MM.1S (cell line): ENCODE measurements at regions not wholly inside any gene's neighbourhood (a gene's known extent, or its start where the extent isn't known, plus 50 kb on each side); places are given as distances from the start of the nearest gene placed in this dataset.

ENCODE experiments used
- DNase-seq: peaks from one replicate; pipeline ENCODE4 v3.0.0-alpha.2; 2015
- H2AFZ ChIP-seq: fragments of 300-600 bp; sonication (generic); 2 replicates; pipeline ENCODE4 v1.6.0; 2016; ENCODE audit warnings: antibody characterized with exemption, low read length
- H3F3A ChIP-seq: fragments of 300-600 bp; sonication (generic); 2 replicates; pipeline ENCODE4 v1.6.1; 2016; ENCODE audit warnings: mild to moderate bottlenecking, antibody characterized with exemption, low read length, moderate library complexity, mixed read lengths; ENCODE audit not compliant: insufficient read depth
- H3K27ac ChIP-seq: fragments of 300-600 bp; sonication (generic); 2 replicates; pipeline ENCODE4 v1.5.1; 2016; ENCODE audit warnings: mild to moderate bottlenecking, low read length
- H3K27me3 ChIP-seq: fragments of 300-600 bp; sonication (generic); replicated peaks from 2 replicates; pipeline ENCODE4 v1.6.0; 2016; ENCODE audit warnings: low read length; ENCODE audit not compliant: insufficient read depth
- H3K36me3 ChIP-seq: fragments of 300-600 bp; sonication (generic); replicated peaks from 2 replicates; pipeline ENCODE4 v1.6.1; 2016; ENCODE audit warnings: mild to moderate bottlenecking, low read length, mixed read lengths; ENCODE audit not compliant: insufficient read depth
- H3K4me1 ChIP-seq: fragments of 300-600 bp; sonication (generic); 2 replicates; pipeline ENCODE4 v1.6.1; 2016; ENCODE audit warnings: low read length, mixed read lengths
- H3K4me2 ChIP-seq: fragments of 300-600 bp; sonication (generic); 2 replicates; pipeline ENCODE4 v1.6.0; 2016; ENCODE audit warnings: low read depth, low read length
- H3K4me3 ChIP-seq: fragments of 300-600 bp; sonication (generic); 2 replicates; pipeline ENCODE4 v1.5.1; 2016; ENCODE audit warnings: low read length, mixed read lengths
- H3K79me2 ChIP-seq: fragments of 300-600 bp; sonication (generic); 2 replicates; pipeline ENCODE4 v1.6.1; 2016; ENCODE audit warnings: mixed run types, low read length, mixed read lengths
- H3K9ac ChIP-seq: fragments of 300-600 bp; sonication (generic); 2 replicates; pipeline ENCODE4 v1.6.1; 2016; ENCODE audit warnings: low read length, mixed read lengths
- H3K9me2 ChIP-seq: fragments of 300-600 bp; sonication (generic); replicated peaks from 2 replicates; pipeline ENCODE4 v1.6.1; 2016; ENCODE audit warnings: mild to moderate bottlenecking, low read length, mixed read lengths; ENCODE audit not compliant: insufficient read depth
- H3K9me3 ChIP-seq: fragments of 300-600 bp; sonication (generic); replicated peaks from 2 replicates; pipeline ENCODE4 v1.6.1; 2016; ENCODE audit warnings: mild to moderate bottlenecking, low read length, mixed read lengths; ENCODE audit not compliant: insufficient read depth
- H4K20me1 ChIP-seq: fragments of 300-600 bp; sonication (generic); 2 replicates; pipeline ENCODE4 v1.6.1; 2016; ENCODE audit warnings: mild to moderate bottlenecking, low read length, moderate library complexity, mixed read lengths; ENCODE audit not compliant: insufficient read depth
- CTCF ChIP-seq: fragments of 300-600 bp; sonication (generic); IDR thresholded peaks from 2 replicates; pipeline ENCODE4 v1.5.1; 2016; ENCODE audit warnings: antibody characterized with exemption, low read length, mixed read lengths
- EZH2 ChIP-seq: fragments of 300-600 bp; sonication (generic); optimal IDR thresholded peaks from 2 replicates; pipeline ENCODE3; 2017; ENCODE audit warnings: low read depth, mild to moderate bottlenecking, antibody characterized with exemption, low read length, mixed read lengths
- EZH2phosphoT487 ChIP-seq: fragments of 300-600 bp; sonication (generic); IDR thresholded peaks from 2 replicates; pipeline ENCODE4 v1.6.1; 2018; ENCODE audit warnings: antibody characterized with exemption, low read length

DNA sequence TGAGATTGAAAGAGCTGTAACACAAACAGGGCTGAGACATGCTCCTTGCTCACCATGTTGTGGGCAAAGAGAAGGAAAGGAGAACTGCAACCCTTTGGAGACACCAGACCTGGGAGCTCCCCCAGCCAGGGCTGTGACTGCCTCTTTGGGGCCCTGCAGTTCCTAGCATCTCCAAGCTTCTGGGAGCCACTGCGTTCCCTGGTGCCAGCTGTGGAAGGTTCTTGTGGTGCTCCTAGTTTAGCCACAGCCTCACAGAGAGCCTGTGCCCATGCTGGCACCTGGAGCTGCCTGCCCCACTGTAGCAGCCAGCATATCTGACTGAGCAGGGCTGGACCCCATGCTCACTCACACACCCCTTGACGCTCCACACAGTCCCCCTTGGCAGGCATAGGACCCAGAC lies 141.7 kb downstream of the PDHA2 start:
- H2AFZ ChIP-seq, result no peak overlapping the region
- H3K27ac ChIP-seq, result no peak overlapping the region
- H3K79me2 ChIP-seq, result no peaks in the 10 kb centered on the region
- H3K4me1 ChIP-seq, result peaks cover 20% of the 10 kb centered on the region
- H3K9me2 ChIP-seq, result no peaks in the 10 kb centered on the region
- H3F3A ChIP-seq, result peaks cover 12% of the 10 kb centered on the region
- no peak overlapping the region for H3K4me3 ChIP-seq
- no peaks in the 10 kb centered on the region for H3K9me3 ChIP-seq
- no peak overlapping the region for H3K4me2 ChIP-seq
- no peak overlapping the region for H3K9ac ChIP-seq
- no peak for DNase-seq
- no peaks in the 10 kb centered on the region for H4K20me1 ChIP-seq
- no peaks in the 10 kb centered on the region for H3K36me3 ChIP-seq
- H3K27me3 ChIP-seq, result no peaks in the 10 kb centered on the region
- TF ChIP-seq CTCF (no peak), EZH2 (no peak), EZH2phosphoT487 (no peak)

- TF ChIP-seq EZH2, result no peak
- TF ChIP-seq CTCF, result no peak
- TF ChIP-seq EZH2phosphoT487, result no peak
- no peaks in the 10 kb centered on the region for H3K27me3 ChIP-seq
These were observed 142.6 kb downstream of the PDHA2 start for GRCh38 chr4:95982516-95982915.

DNA sequence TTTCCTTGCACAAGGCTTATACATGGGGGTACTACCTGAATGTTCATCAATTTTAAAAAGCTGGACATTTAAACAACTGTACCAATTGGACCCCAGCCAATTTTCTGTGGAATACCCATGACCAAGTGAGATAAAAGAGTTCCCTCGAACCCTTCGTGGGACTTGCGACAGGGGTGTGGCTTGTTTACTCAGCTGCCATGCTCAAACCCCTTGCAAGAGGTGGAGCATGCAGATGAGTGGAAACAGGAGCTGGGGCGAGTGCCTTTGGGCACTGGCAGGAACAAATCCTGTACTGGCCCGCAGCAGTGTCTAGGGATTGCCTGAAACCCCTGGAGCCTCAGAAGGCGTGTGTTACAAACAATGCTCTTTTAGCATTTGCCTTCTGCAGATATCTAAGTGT lies 144.2 kb downstream of the PDHA2 start:
- Histone ChIP-seq H3K9me2 (no peaks in the 10 kb centered on the region), H3K4me2 (no peak overlapping the region), H3K36me3 (no peaks in the 10 kb centered on the region), H3K27me3 (no peaks in the 10 kb centered on the region), H2AFZ (no peak overlapping the region), H3K4me3 (no peak overlapping the region), H3K4me1 (peaks cover 20% of the 10 kb centered on the region), H4K20me1 (no peaks in the 10 kb centered on the region), H3K9ac (no peak overlapping the region), H3K79me2 (no peaks in the 10 kb centered on the region), H3K27ac (no peak overlapping the region), H3F3A (peaks cover 12% of the 10 kb centered on the region), H3K9me3 (no peaks in the 10 kb centered on the region)
- TF ChIP-seq EZH2, result no peak
- no peak for TF ChIP-seq CTCF
- no peak for TF ChIP-seq EZH2phosphoT487
- no peak for DNase-seq

More at GRCh38 chr4:95982516-95982915, 142.6 kb downstream of the PDHA2 start:
- no peak overlapping the region for H3K9ac ChIP-seq
- H3K9me2 ChIP-seq, result no peaks in the 10 kb centered on the region
- no peak overlapping the region for H3K4me3 ChIP-seq
- H3K9me3 ChIP-seq, result no peaks in the 10 kb centered on the region
- no peak for DNase-seq
- H3K4me1 ChIP-seq, result peaks cover 20% of the 10 kb centered on the region
- no peaks in the 10 kb centered on the region for H4K20me1 ChIP-seq
- H3F3A ChIP-seq, result peaks cover 12% of the 10 kb centered on the region
- no peak overlapping the region for H3K27ac ChIP-seq
- H3K79me2 ChIP-seq, result no peaks in the 10 kb centered on the region
- no peak overlapping the region for H3K4me2 ChIP-seq
- no peak overlapping the region for H2AFZ ChIP-seq
- H3K36me3 ChIP-seq, result no peaks in the 10 kb centered on the region
